Loucy (cell line): ENCODE measurements at regions not wholly inside any gene's neighbourhood (a gene's known extent, or its start where the extent isn't known, plus 50 kb on each side); places are given as distances from the start of the nearest gene placed in this dataset.

Source experiments
- EZH2phosphoT487 ChIP-seq: fragments of 200-600 bp; IDR thresholded peaks from 2 replicates; pipeline ENCODE4 v1.6.1; 2018; ENCODE audit warnings: antibody characterized with exemption, mild to moderate bottlenecking, moderate library complexity, borderline replicate concordance
- TF ChIP-seq, protein P1 (sequence below): fragments of 200-600 bp; sonication (generic); conservative IDR thresholded peaks from 2 replicates; pipeline ENCODE4 v1.5.1; 2014; ENCODE audit warnings: mild to moderate bottlenecking, antibody characterized with exemption, low read length

DNA sequence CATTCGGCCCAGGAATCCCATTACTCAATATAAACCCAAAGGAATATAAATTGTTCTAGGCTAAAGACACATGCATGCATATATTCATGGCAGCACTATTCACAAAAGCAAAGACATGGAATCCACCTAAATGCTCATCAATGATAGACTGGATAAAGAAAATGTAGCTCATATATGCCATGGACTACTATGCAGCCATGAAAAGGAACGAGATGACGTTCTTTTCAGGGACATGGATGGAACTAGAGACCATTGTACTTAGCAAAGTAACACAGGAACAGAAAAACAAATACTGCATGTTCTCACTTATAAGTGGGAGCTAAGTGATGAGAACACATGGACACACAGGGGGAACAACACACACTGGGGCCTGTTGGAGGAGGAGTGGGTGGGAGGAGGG, 769.5 kb downstream of the TBC1D32 start:
- TF ChIP-seq, protein P1, sequence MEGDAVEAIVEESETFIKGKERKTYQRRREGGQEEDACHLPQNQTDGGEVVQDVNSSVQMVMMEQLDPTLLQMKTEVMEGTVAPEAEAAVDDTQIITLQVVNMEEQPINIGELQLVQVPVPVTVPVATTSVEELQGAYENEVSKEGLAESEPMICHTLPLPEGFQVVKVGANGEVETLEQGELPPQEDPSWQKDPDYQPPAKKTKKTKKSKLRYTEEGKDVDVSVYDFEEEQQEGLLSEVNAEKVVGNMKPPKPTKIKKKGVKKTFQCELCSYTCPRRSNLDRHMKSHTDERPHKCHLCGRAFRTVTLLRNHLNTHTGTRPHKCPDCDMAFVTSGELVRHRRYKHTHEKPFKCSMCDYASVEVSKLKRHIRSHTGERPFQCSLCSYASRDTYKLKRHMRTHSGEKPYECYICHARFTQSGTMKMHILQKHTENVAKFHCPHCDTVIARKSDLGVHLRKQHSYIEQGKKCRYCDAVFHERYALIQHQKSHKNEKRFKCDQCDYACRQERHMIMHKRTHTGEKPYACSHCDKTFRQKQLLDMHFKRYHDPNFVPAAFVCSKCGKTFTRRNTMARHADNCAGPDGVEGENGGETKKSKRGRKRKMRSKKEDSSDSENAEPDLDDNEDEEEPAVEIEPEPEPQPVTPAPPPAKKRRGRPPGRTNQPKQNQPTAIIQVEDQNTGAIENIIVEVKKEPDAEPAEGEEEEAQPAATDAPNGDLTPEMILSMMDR = no peak
- no peak for TF ChIP-seq EZH2phosphoT487
